Activated CD8-positive, alpha-beta T cell treated with anti-CD3 and anti-CD28 coated beads, Interleukin-2, amount 10 ng/mL, durations not matched to agents 7 days and 5 days (primary cell): ENCODE measurements at regions not wholly inside any gene's neighbourhood (a gene's known extent, or its start where the extent isn't known, plus 50 kb on each side); places are given as distances from the start of the nearest gene placed in this dataset.

Source experiments
- ATAC-seq: fragments of 150-1000 bp; cut with Tn5 transposase; one replicate; pipeline ENCODE4 v1.10.0; 2021; ENCODE audit warnings: moderate library complexity
- CTCF ChIA-PET: fragments of 350-600 bp; sonication (Branson Sonifier 250); formaldehyde crosslinking; loops from one replicate; lab custom pipeline; 2021; ENCODE audit warnings: antibody characterized with exemption; lab: Charles Lee
- POLR2A ChIA-PET: fragments of 350-600 bp; sonication (Branson Sonifier 250); formaldehyde crosslinking; loops from one replicate; lab custom pipeline; 2021; ENCODE audit warnings: antibody characterized with exemption; lab: Charles Lee
- DNase-seq: peaks from one replicate; pipeline ENCODE4 v3.0.0-alpha.2; 2020
- H3K27ac Mint-ChIP-seq: one replicate; pipeline ENCODE4 v1.8.0; 2021; ENCODE audit warnings: mild to moderate bottlenecking, mixed read lengths
- H3K27me3 Mint-ChIP-seq: one replicate; pipeline ENCODE4 v1.8.0; 2021; ENCODE audit warnings: low read depth, mixed read lengths
- H3K36me3 Mint-ChIP-seq: one replicate; pipeline ENCODE4 v1.8.0; 2021; ENCODE audit warnings: low read depth, mixed read lengths
- H3K4me1 Mint-ChIP-seq: one replicate; pipeline ENCODE4 v1.8.0; 2021; ENCODE audit warnings: low read depth, mixed read lengths
- H3K4me3 Mint-ChIP-seq: one replicate; pipeline ENCODE4 v1.8.0; 2021; ENCODE audit warnings: mild to moderate bottlenecking, mixed read lengths
- H3K9me3 Mint-ChIP-seq: one replicate; pipeline ENCODE4 v1.8.0; 2022; ENCODE audit warnings: mixed read lengths; ENCODE audit not compliant: insufficient read depth

DNA sequence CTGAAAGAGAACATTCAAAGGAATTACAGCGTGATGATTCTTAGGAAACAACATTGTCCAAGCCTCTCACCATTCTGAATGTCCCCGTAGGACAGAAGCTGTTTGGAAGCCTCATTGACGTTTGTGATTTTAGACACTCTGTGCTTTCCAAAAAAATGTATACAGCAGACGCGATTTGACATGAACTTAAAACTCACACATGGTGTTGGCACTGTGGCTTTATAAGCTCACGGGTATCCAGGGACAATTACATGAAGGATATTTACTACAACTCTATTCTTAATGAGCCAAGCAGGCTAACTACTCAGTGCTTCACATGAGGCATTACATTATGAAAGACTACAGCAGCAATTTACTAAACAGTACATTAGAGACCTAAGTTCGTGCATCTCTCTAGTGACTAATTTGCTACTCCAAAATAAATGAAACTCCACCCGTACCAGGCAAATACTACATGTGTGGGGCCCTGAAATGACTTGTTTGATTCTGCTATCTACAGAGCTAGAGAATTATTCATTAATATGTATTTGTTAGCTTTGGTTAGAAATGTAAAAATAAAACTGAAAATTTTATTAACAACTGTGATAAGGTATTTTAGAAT, 620.7 kb downstream of the SPRY1 start:
- Mint-ChIP-seq H3K27me3 (no peaks in the 10 kb centered on the region), H3K4me3 (no peak overlapping the region), H3K4me1 (peaks cover 9% of the 10 kb centered on the region), H3K36me3 (no peaks in the 10 kb centered on the region), H3K9me3 (no peaks in the 10 kb centered on the region), H3K27ac (no peak overlapping the region)
- DNase-seq (no peak), ATAC-seq (no peak)
- ChIA-PET POLR2A (interaction anchor here (0.6 kb wide), 1 partner anchor 577 kb away, joined by 3 read pairs; no protein-coding TSS in a partner anchor), CTCF (interaction anchor here (0.6 kb wide), 1 partner anchor 14 kb away, joined by 4 read pairs; no protein-coding TSS in a partner anchor)

DNA sequence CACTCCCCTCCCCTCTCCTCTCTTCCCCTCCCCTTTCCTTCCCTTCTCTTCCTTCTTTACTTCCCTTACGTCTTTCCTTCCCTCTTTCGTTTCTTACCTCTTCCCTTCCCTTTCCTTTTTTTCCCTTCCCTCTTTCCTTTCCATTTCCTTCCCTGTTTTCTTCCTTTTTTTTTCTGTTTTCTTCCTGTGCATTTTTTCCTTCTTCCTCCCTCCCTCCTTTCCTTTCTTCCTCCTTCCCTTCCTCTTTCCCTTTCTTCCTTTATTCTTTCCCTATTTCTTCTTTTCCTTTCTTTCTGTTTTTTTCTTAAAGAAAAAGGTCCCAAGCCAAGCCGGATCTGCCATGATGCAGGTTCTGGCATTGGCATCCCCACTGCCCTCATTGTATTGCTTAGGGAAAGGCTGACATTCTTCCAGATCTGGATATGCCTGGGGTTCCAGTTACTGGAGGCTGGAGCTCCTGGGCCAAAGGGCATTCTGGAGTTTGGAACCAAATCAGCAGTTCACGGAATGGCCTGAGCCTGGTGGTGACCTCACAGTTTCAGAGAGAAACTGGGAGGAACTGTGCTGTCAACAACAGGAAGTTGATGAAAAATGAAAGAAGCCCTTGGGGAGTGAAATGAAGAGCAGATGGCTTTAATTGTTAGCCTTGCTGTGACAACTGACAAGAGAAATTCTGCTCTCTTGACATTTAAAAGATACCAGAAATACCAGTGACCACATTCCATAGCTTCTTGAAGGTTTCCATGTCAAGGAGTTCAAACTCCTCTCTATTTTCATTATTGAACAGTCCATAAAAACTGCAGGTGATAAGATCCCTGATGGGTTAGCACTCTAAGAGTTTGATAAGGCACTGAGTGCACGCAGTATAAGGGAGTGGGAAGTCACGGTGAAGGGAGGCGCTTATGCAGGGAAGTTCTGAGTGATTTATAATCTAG, 622.1 kb downstream of the SPRY1 start:
- ATAC-seq (no peak), DNase-seq (peak; percentile 20)
- no peaks in the 10 kb centered on the region for H3K36me3 Mint-ChIP-seq
- ChIA-PET CTCF (no interaction called here), POLR2A (no interaction called here)
- H3K4me1 Mint-ChIP-seq, result peaks cover 9% of the 10 kb centered on the region
- peak overlapping the region; percentile 65 for H3K27ac Mint-ChIP-seq
- H3K4me3 Mint-ChIP-seq, result no peak overlapping the region
- H3K27me3 Mint-ChIP-seq, result no peaks in the 10 kb centered on the region
- no peaks in the 10 kb centered on the region for H3K9me3 Mint-ChIP-seq

GRCh38 chr4:124019749-124020549, 623.4 kb downstream of the SPRY1 start:
- CTCF ChIA-PET, result no interaction called here
- ATAC-seq, result no peak
- DNase-seq, result no peak

GRCh38 chr4:124025000-124025399, 628.4 kb downstream of the SPRY1 start:
- H3K4me1 Mint-ChIP-seq, result no peaks in the 10 kb centered on the region
- H3K36me3 Mint-ChIP-seq, result no peaks in the 10 kb centered on the region
- H3K9me3 Mint-ChIP-seq, result no peaks in the 10 kb centered on the region
- ChIA-PET CTCF (no interaction called here), POLR2A (no interaction called here)
- no peaks in the 10 kb centered on the region for H3K27me3 Mint-ChIP-seq
- no peak for ATAC-seq
- DNase-seq, result no peak
- no peak overlapping the region for H3K27ac Mint-ChIP-seq
- H3K4me3 Mint-ChIP-seq, result no peak overlapping the region

More at GRCh38 chr4:124019749-124020549, 623.4 kb downstream of the SPRY1 start:
- Mint-ChIP-seq H3K27me3 (no peaks in the 10 kb centered on the region), H3K9me3 (no peaks in the 10 kb centered on the region), H3K36me3 (no peaks in the 10 kb centered on the region), H3K4me3 (no peak overlapping the region), H3K4me1 (peaks cover 9% of the 10 kb centered on the region), H3K27ac (no peak overlapping the region)
- POLR2A ChIA-PET, result no interaction called here

DNA sequence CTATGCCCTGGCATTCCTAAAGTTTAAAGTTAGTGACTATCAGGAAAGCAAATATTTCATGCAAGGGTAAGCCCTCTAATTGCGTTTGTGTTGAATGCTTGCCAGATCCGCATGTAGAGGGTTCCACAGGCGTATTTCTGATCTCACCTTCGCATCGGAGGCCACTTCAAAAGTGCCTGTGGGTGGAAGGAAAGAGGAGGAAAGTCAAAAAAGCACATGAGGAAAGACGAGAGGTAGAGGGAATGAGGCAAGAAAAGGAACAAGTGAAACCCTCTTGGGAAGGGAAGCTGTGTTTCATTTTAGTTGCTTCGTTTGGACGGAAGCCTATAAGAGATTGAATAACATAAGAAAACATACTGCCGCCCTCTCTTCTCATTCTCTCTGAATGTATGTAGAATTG, 628.8 kb downstream of the SPRY1 start:
- Mint-ChIP-seq H3K4me1 (no peaks in the 10 kb centered on the region), H3K27ac (no peak overlapping the region), H3K4me3 (no peak overlapping the region), H3K36me3 (no peaks in the 10 kb centered on the region), H3K27me3 (no peaks in the 10 kb centered on the region), H3K9me3 (no peaks in the 10 kb centered on the region)
- CTCF ChIA-PET, result no interaction called here
- no peak for ATAC-seq
- no peak for DNase-seq
- POLR2A ChIA-PET, result interaction anchor here (0.6 kb wide), 1 partner anchor 163 kb away, joined by 3 read pairs; no protein-coding TSS in a partner anchor

DNA sequence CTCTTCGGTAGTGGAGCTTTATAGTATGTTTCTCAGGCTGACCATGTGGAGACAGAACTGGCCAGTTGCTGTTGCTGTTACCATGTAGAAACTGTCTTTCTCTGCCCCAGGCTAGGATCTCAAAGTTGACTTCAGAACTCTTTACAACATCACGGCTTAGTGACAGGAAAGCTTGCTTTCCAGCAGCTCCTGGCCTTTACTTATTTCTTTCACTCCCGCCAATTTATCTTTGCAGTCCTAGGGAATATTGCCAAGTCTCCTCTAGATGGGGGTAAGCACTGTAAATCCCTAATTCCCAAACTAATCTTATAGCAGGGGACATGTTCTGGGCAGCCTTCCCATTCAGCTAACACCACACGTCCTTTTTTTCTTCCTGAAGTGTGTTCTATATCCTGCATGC, 631.6 kb downstream of the SPRY1 start:
- CTCF ChIA-PET, result no interaction called here
- no peaks in the 10 kb centered on the region for H3K9me3 Mint-ChIP-seq
- no peaks in the 10 kb centered on the region for H3K27me3 Mint-ChIP-seq
- H3K27ac Mint-ChIP-seq, result no peak overlapping the region
- no peaks in the 10 kb centered on the region for H3K36me3 Mint-ChIP-seq
- H3K4me1 Mint-ChIP-seq, result no peaks in the 10 kb centered on the region
- POLR2A ChIA-PET, result no interaction called here
- DNase-seq (no peak), ATAC-seq (no peak)
- H3K4me3 Mint-ChIP-seq, result no peak overlapping the region

- no peaks in the 10 kb centered on the region for H3K36me3 Mint-ChIP-seq
- CTCF ChIA-PET, result no interaction called here
- no peak overlapping the region for H3K4me3 Mint-ChIP-seq
- no peaks in the 10 kb centered on the region for H3K4me1 Mint-ChIP-seq
- no peak overlapping the region for H3K27ac Mint-ChIP-seq
- H3K9me3 Mint-ChIP-seq, result no peaks in the 10 kb centered on the region
- POLR2A ChIA-PET, result no interaction called here
- no peaks in the 10 kb centered on the region for H3K27me3 Mint-ChIP-seq
- DNase-seq (no peak), ATAC-seq (no peak)
Observed at GRCh38 chr4:124030147-124030546, 633.6 kb downstream of the SPRY1 start.

- Mint-ChIP-seq H3K4me3 (no peak overlapping the region), H3K4me1 (no peaks in the 10 kb centered on the region), H3K9me3 (no peaks in the 10 kb centered on the region), H3K27me3 (no peaks in the 10 kb centered on the region), H3K36me3 (no peaks in the 10 kb centered on the region), H3K27ac (no peak overlapping the region)
- ChIA-PET POLR2A (no interaction called here), CTCF (no interaction called here)
- DNase-seq, result no peak
- ATAC-seq, result no peak
Observed at GRCh38 chr4:124032035-124032434, 635.4 kb downstream of the SPRY1 start.

DNA sequence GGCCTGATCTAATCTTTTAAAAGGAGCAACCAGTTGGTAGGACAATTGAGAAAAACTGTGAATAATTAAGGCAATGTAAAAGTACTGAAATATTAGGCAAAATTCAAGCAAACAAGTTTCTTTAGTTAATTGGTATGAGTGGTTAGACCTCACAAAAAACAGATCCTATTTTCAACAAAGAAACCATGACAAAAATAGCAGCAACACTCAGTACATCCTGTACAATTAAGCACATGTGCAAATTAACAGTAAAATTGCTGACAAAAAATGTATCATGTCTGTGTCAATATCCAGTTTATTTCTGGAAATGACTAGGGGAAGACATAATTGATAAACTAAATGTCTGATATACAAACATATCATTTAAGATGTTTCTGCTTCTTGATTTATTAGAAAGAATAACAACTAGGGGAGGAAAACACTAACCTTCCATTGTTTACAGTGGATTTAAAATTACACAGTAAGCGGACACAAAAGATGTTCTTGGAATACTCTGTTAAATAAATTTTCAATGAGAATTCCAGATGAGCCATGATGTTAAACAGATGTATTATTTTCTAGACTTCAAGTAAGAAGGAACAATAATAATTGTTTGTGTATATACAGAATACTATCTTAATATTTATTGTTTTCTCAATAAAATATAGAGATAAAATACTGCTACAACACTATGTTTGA, 638.9 kb downstream of the SPRY1 start:
- DNase-seq (no peak), ATAC-seq (no peak)
- H3K27ac Mint-ChIP-seq, result no peak overlapping the region
- H3K27me3 Mint-ChIP-seq, result no peaks in the 10 kb centered on the region
- POLR2A ChIA-PET, result no interaction called here
- H3K4me1 Mint-ChIP-seq, result no peaks in the 10 kb centered on the region
- no peak overlapping the region for H3K4me3 Mint-ChIP-seq
- H3K9me3 Mint-ChIP-seq, result no peaks in the 10 kb centered on the region
- H3K36me3 Mint-ChIP-seq, result no peaks in the 10 kb centered on the region
- CTCF ChIA-PET, result no interaction called here

- Mint-ChIP-seq H3K9me3 (no peaks in the 10 kb centered on the region), H3K27ac (no peak overlapping the region), H3K4me1 (no peaks in the 10 kb centered on the region), H3K4me3 (no peak overlapping the region), H3K36me3 (no peaks in the 10 kb centered on the region), H3K27me3 (no peaks in the 10 kb centered on the region)
- ATAC-seq, result no peak
- ChIA-PET CTCF (no interaction called here), POLR2A (no interaction called here)
- no peak for DNase-seq
Observed at GRCh38 chr4:124037236-124037635, 640.6 kb downstream of the SPRY1 start.

DNA sequence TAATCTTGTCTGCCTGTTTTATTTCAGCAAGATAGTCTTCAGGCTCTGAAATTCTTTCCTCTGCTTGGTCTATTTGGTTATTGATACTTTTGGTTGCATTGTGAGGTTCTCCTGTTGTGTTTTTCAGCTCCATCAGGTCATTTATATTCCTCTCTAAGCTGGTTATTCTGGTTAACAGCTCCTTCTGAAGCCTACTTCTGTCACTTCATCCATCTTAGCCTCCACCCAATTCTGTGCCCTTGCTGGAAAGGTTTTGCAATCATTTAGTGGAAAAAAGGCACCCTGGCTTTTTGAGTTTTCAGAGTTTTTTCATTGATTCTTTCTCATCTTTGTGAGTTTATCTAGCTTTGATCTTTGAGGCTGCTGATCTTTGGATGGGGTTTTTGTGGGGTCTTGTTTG, 647.7 kb downstream of the SPRY1 start:
- DNase-seq (no peak), ATAC-seq (no peak)
- H3K4me3 Mint-ChIP-seq, result no peak overlapping the region
- no peaks in the 10 kb centered on the region for H3K27me3 Mint-ChIP-seq
- no peaks in the 10 kb centered on the region for H3K36me3 Mint-ChIP-seq
- H3K9me3 Mint-ChIP-seq, result no peaks in the 10 kb centered on the region
- H3K4me1 Mint-ChIP-seq, result no peaks in the 10 kb centered on the region
- POLR2A ChIA-PET, result no interaction called here
- no peak overlapping the region for H3K27ac Mint-ChIP-seq
- CTCF ChIA-PET, result no interaction called here
